A549 (cell line): ENCODE measurements at regions not wholly inside any gene's neighbourhood (a gene's known extent, or its start where the extent isn't known, plus 50 kb on each side); places are given as distances from the start of the nearest gene placed in this dataset.
"Not testable (repeated sequence)": the region's sequence is repeated elsewhere in the genome, so short reads cannot be mapped to it uniquely, and the experiment has no call there.

Source experiments
- CBX2 ChIP-seq: fragments of 200-600 bp; sonication (generic); IDR thresholded peaks from 2 replicates; pipeline ENCODE4 v1.6.1; 2016; ENCODE audit warnings: low read depth, mild to moderate bottlenecking, borderline replicate concordance
- CEBPB ChIP-seq, 2 experiments: fragments of >200 bp in 1 of 2; sonication (Bioruptor Twin) in 1 of 2; formaldehyde crosslinking in 1 of 2; IDR thresholded peaks; 2 replicates each; pipeline ENCODE4 v1.6.1; 2012 to 2016
- CTCF ChIP-seq: fragments of >200 bp; sonication (Bioruptor Twin); formaldehyde crosslinking; IDR thresholded peaks from 3 replicates; pipeline ENCODE4 v1.5.1; 2016
- EP300 ChIP-seq, 2 experiments: fragments of >200 bp; sonication (Bioruptor Twin); formaldehyde crosslinking; IDR thresholded peaks; 2 replicates in 1 of 2; 3 replicates in 1 of 2; pipeline ENCODE4 v1.6.1; 2016 to 2017
- ESRRA ChIP-seq: fragments of 150-350 bp; IDR thresholded peaks from 2 replicates; pipeline ENCODE4 v1.6.1; 2014; ENCODE audit warnings: mild to moderate bottlenecking, low read length, borderline replicate concordance
- KDM5A ChIP-seq: fragments of 200-600 bp; sonication (generic); IDR thresholded peaks from 2 replicates; pipeline ENCODE4 v1.6.1; 2016; ENCODE audit warnings: antibody characterized with exemption, mild to moderate bottlenecking
- MYC ChIP-seq: IDR thresholded peaks from 2 replicates; pipeline ENCODE4 v1.6.1; 2012; ENCODE audit warnings: mild to moderate bottlenecking, inconsistent platforms, low read length, improper control_type of control experiment, borderline replicate concordance
- NFE2L2 ChIP-seq: fragments of 150-350 bp; conservative IDR thresholded peaks from 2 replicates; pipeline ENCODE4 v1.6.1; 2014; ENCODE audit warnings: low read length
- POLR2A ChIP-seq: IDR thresholded peaks from 2 replicates; pipeline ENCODE4 v1.6.1; 2012; ENCODE audit warnings: mild to moderate bottlenecking, low read length
- REST ChIP-seq: fragments of 200-600 bp; sonication (generic); IDR thresholded peaks from 2 replicates; pipeline ENCODE4 v1.6.1; 2016; ENCODE audit warnings: antibody characterized with exemption, mild to moderate bottlenecking, moderate library complexity
- RNF2 ChIP-seq: fragments of 200-600 bp; sonication (generic); IDR thresholded peaks from 2 replicates; pipeline ENCODE4 v1.6.1; 2016; ENCODE audit warnings: low read depth, mild to moderate bottlenecking, antibody characterized with exemption, moderate library complexity, borderline replicate concordance
- ZNF302 ChIP-seq: fragments of 250-450 bp; sonication (Bioruptor Pico); IDR thresholded peaks from 2 replicates; pipeline ENCODE4 v1.9.0; 2021; ENCODE audit warnings: inconsistent platforms, mild to moderate bottlenecking, moderate library complexity

DNA sequence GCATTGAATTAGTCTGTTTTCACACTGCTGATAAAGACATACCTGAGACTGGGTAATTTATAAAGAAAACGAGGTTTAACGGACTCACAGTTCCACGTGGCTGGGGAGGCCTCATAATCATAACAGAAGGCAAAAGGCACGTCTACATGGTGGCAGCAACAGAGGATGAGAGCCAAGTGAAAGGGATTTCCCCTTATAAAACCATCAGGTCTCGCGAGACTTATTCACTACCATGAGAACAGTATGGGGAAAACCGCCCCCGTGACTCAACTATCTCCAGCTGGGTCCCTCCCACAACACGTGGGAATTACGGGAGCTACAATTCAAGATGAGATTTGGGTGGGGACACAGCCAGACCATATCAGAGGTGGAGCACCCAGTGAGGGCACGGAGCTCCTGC, 442.0 kb upstream of the MYT1L start:
- not testable (repeated sequence) for TF ChIP-seq CTCF; KDM5A; RNF2; REST; ESRRA; NFE2L2; EP300 (IDR thresholded peaks at IDR 0.05); MYC; ZNF302 (CRISPR knock-in tag); POLR2A; CEBPB (IDR thresholded peaks at IDR 0.05); CBX2
